ENCODE measurements at regions not wholly inside any gene's neighbourhood (a gene's known extent, or its start where the extent isn't known, plus 50 kb on each side); places are given as distances from the start of the nearest gene placed in this dataset.

DNA sequence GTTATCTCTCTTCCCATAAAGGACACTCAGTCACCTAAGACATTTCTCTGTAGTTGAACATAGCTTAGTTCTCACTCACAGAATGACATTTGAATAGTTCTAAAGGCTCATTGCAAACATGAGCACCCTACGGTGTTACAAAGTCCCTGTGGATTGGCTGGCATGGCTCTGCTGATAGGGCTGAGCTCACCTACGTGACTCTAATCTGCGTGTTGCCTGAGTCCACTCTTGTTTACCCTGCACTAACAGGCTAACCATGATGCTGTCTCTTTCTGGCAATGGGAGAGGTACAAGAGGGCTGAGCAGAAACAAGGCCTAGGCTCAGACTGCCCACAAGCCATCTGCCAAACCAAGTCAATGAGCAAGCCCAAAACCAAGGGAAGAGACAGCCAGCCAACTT lies 103.6 kb downstream of the PALM2AKAP2 start:
- TF ChIP-seq, protein P1, sequence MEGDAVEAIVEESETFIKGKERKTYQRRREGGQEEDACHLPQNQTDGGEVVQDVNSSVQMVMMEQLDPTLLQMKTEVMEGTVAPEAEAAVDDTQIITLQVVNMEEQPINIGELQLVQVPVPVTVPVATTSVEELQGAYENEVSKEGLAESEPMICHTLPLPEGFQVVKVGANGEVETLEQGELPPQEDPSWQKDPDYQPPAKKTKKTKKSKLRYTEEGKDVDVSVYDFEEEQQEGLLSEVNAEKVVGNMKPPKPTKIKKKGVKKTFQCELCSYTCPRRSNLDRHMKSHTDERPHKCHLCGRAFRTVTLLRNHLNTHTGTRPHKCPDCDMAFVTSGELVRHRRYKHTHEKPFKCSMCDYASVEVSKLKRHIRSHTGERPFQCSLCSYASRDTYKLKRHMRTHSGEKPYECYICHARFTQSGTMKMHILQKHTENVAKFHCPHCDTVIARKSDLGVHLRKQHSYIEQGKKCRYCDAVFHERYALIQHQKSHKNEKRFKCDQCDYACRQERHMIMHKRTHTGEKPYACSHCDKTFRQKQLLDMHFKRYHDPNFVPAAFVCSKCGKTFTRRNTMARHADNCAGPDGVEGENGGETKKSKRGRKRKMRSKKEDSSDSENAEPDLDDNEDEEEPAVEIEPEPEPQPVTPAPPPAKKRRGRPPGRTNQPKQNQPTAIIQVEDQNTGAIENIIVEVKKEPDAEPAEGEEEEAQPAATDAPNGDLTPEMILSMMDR (IDR thresholded peaks at IDR 0.05; ENCODE audit: poor library complexity) = no peak
- TF ChIP-seq EZH2phosphoT487 (IDR thresholded peaks at IDR 0.05; ENCODE audit: low read depth, severe bottlenecking, unreplicated experiment) = no peak

All from hepatocyte (in vitro differentiated cells).